Suprapubic skin (tissue), 4 donors: ENCODE measurements at regions not wholly inside any gene's neighbourhood (a gene's known extent, or its start where the extent isn't known, plus 50 kb on each side); places are given as distances from the start of the nearest gene placed in this dataset.

Experiments used
- DNase-seq, 2 donors: peaks; one replicate each; pipeline ENCODE4 v3.0.0-alpha.2; 2019; ENCODE audit warnings: low spot score in 2 of 2
- H3K27ac ChIP-seq: fragments of 200-600 bp; sonication (generic); one replicate; pipeline ENCODE4 v1.5.1; 2019
- H3K27me3 ChIP-seq: fragments of 200-600 bp; sonication (generic); one replicate; pipeline ENCODE4 v1.5.1; 2019
- H3K36me3 ChIP-seq: fragments of 200-600 bp; sonication (generic); one replicate; pipeline ENCODE4 v1.5.1; 2019
- H3K4me1 ChIP-seq: fragments of 200-600 bp; sonication (generic); one replicate; pipeline ENCODE4 v1.5.1; 2019
- H3K4me3 ChIP-seq: fragments of 200-600 bp; sonication (generic); one replicate; pipeline ENCODE4 v1.5.1; 2019; ENCODE audit warnings: mild to moderate bottlenecking
- H3K9me3 ChIP-seq: fragments of 200-600 bp; sonication (generic); one replicate; pipeline ENCODE4 v1.5.1; 2019
- CTCF ChIP-seq, 2 donors: fragments of 200-600 bp in 1 of 2; fragments of 450-650 bp in 1 of 2; sonication (generic) in 1 of 2; IDR thresholded peaks; one replicate each; pipeline ENCODE4 v1.5.1; 2016 to 2019; ENCODE audit warnings: antibody characterized with exemption in 2 of 2, mild to moderate bottlenecking in 1 of 2, moderate library complexity in 1 of 2
- EP300 ChIP-seq: sonication (generic); formaldehyde crosslinking; IDR thresholded peaks from one replicate; pipeline ENCODE4 v1.6.1; 2017; ENCODE audit warnings: antibody characterized with exemption
- POLR2A ChIP-seq, 2 donors: fragments of 450-650 bp; IDR thresholded peaks; one replicate each; pipeline ENCODE4 v1.6.1; 2017; ENCODE audit warnings: antibody characterized with exemption in 2 of 2, mild to moderate bottlenecking in 2 of 2, moderate library complexity in 2 of 2
- POLR2AphosphoS5 ChIP-seq, 3 donors: sonication (generic); formaldehyde crosslinking; IDR thresholded peaks; one replicate each; pipeline ENCODE4 v1.6.1; 2017; ENCODE audit warnings: antibody characterized with exemption in 3 of 3
- WGBS: methylation state at CpG from one replicate; pipeline ENCODE4 v1.1.5; 2018; 5-methylcytosine and 5-hydroxymethylcytosine counted together

DNA sequence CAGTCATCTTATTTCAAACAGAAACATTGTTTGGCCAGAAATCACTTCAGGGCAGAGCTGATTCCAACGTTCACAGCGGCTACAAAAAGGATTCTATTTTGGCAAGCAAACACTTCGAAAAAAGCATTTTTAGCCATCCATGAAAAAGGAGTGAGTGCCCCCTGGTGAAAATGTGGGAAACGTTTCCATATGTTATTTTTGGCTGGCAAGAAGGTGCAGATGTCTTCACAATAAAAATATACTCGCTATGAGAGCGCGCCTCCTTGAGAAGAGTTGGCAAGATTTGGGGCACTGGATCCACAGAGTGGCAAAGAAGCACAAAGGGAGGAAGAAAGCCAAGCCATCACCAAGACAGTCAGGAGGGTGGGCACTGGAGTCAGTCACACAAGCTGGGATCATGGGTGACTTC, 191.1 kb downstream of the CHD9NB start:
- Histone ChIP-seq H3K36me3 (no peaks in the 10 kb centered on the region), H3K27me3 (no peaks in the 10 kb centered on the region), H3K9me3 (no peaks in the 10 kb centered on the region), H3K4me3 (no peak overlapping the region), H3K4me1 (no peaks in the 10 kb centered on the region), H3K27ac (no peak overlapping the region)
- no peak for DNase-seq
- 20% methylated on average over 7 of the region's 7 CpGs for WGBS
- TF ChIP-seq POLR2AphosphoS5 (IDR thresholded peaks at IDR 0.05) (no peak), EP300 (no peak), POLR2A (IDR thresholded peaks at IDR 0.05) (no peak), CTCF (IDR thresholded peaks at IDR 0.05) (no peak)

DNA sequence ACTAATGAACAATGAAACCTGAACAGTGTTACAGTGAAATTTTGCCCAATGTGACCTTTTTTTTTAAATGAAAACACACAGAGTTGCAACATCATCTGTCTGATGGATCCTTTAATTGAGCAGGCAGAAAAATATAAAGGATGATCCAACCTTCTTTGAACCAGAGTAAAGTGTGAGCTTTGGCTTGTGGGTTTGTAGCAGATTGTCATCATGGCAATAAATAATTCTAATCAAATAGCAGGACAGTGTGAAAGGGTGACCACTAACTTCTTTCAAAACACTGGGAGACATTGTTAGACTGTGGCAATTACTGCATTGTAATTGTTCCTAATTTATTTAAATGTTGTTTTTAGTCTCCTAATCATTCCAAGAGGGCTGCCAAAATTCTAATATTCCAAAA, 197.2 kb downstream of the CHD9NB start:
- no peak for TF ChIP-seq POLR2A (IDR thresholded peaks at IDR 0.05)
- no peak for TF ChIP-seq EP300
- TF ChIP-seq POLR2AphosphoS5 (IDR thresholded peaks at IDR 0.05) = no peak
- no peak for TF ChIP-seq CTCF (IDR thresholded peaks at IDR 0.05)
- peaks cover 10% of the 10 kb centered on the region for H3K9me3 ChIP-seq
- no peak overlapping the region for H3K27ac ChIP-seq
- no peak overlapping the region for H3K4me3 ChIP-seq
- no peaks in the 10 kb centered on the region for H3K36me3 ChIP-seq
- no peaks in the 10 kb centered on the region for H3K4me1 ChIP-seq
- no peaks in the 10 kb centered on the region for H3K27me3 ChIP-seq
- no peak for DNase-seq

DNA sequence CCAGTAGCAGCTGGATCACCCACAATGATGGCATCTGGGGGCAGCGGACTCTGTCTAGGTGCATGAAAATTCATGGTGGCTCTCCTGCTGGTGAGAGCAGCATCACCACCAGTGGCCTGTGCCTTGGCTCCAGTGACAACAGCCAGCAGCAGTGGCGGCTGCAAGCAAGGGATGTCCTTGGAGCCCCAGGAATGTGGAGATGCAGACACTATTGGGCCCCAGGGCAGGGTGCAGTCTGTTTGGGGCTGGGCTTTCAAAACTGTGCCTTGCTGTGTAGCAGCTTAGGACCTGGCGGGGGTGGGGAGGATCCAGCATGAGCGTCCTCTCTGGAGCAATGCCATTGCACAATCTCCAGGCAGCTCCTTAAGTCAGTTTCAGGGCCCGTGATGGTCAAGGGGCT, 199.7 kb downstream of the CHD9NB start:
- 72% methylated on average over 4 of the region's 5 CpGs for WGBS

GRCh38 chr16:52851211-52851740, 201.4 kb downstream of the CHD9NB start:
- Histone ChIP-seq H3K4me3 (no peak overlapping the region), H3K27me3 (no peaks in the 10 kb centered on the region), H3K4me1 (no peaks in the 10 kb centered on the region), H3K27ac (no peak overlapping the region), H3K36me3 (no peaks in the 10 kb centered on the region), H3K9me3 (peaks cover 15% of the 10 kb centered on the region)
- 60% methylated on average over 1 of the region's 1 CpG for whole genome bisulfite sequencing
- DNase-seq = no peak
- TF ChIP-seq EP300 = no peak
- TF ChIP-seq POLR2A (IDR thresholded peaks at IDR 0.05) = no peak
- TF ChIP-seq POLR2AphosphoS5 (IDR thresholded peaks at IDR 0.05) = no peak
- TF ChIP-seq CTCF (IDR thresholded peaks at IDR 0.05) = no peak

More for the DNA sequence above, 199.7 kb downstream of the CHD9NB start:
- DNase-seq = no peak
- H3K36me3 ChIP-seq = no peaks in the 10 kb centered on the region
- H3K27ac ChIP-seq = no peak overlapping the region
- H3K9me3 ChIP-seq = peaks cover 11% of the 10 kb centered on the region
- no peak overlapping the region for H3K4me3 ChIP-seq
- no peaks in the 10 kb centered on the region for H3K27me3 ChIP-seq
- H3K4me1 ChIP-seq = no peaks in the 10 kb centered on the region
- no peak for TF ChIP-seq EP300
- TF ChIP-seq POLR2A (IDR thresholded peaks at IDR 0.05) = no peak
- TF ChIP-seq POLR2AphosphoS5 (IDR thresholded peaks at IDR 0.05) = no peak
- no peak for TF ChIP-seq CTCF (IDR thresholded peaks at IDR 0.05)

DNA sequence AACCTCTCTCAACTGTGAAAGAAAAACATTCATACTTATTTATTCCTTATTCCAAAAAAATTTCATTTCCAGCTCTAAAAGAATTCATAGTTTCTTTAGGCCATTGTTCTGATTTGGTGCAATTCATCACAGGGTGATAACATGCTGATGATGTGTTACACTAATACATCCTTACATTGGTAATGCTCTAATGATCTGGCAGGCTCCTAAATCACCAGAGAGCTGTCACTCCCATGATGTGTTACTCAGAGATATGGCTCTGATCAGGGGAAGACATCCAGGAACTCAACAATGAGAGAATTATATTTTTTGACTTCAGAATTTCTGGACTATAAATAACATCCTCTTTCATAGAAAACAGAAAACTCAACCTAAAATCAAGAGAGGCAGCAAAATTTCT, 209.3 kb downstream of the CHD9NB start:
- H3K27ac ChIP-seq = no peak overlapping the region
- no peak for DNase-seq
- TF ChIP-seq POLR2AphosphoS5 (IDR thresholded peaks at IDR 0.05) = no peak
- H3K9me3 ChIP-seq = peaks cover 4% of the 10 kb centered on the region
- H3K4me3 ChIP-seq = no peak overlapping the region
- H3K27me3 ChIP-seq = no peaks in the 10 kb centered on the region
- no peaks in the 10 kb centered on the region for H3K36me3 ChIP-seq
- no peaks in the 10 kb centered on the region for H3K4me1 ChIP-seq

DNA sequence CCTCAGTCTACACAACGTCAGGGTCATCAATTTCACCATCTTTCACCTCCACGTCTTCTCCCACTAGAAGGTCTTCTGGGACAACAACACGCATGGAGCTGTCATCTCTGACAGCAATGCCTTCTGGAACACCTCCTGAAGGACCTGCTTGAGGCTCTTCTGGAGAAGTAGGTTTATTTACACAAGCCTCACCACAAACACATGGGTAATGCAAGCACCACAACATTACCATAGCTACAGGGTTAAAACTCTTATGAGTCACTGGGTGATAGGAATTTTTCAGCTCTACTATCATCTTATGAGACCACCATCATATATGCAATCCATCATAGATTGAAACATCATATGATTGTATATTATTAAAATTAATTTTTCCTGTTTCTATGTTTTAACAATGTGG, 215.4 kb downstream of the CHD9NB start:
- Histone ChIP-seq H3K27me3 (no peaks in the 10 kb centered on the region), H3K36me3 (no peaks in the 10 kb centered on the region), H3K27ac (no peak overlapping the region), H3K4me3 (no peak overlapping the region), H3K9me3 (no peaks in the 10 kb centered on the region), H3K4me1 (no peaks in the 10 kb centered on the region)
- no peak for DNase-seq
- 66% methylated on average over 3 of the region's 3 CpGs for WGBS
- TF ChIP-seq POLR2A (IDR thresholded peaks at IDR 0.05) = no peak
- TF ChIP-seq EP300 = no peak
- no peak for TF ChIP-seq POLR2AphosphoS5 (IDR thresholded peaks at IDR 0.05)
- no peak for TF ChIP-seq CTCF (IDR thresholded peaks at IDR 0.05)
